ENCODE measurements at regions not wholly inside any gene's neighbourhood (a gene's known extent, or its start where the extent isn't known, plus 50 kb on each side); places are given as distances from the start of the nearest gene placed in this dataset.

DNA sequence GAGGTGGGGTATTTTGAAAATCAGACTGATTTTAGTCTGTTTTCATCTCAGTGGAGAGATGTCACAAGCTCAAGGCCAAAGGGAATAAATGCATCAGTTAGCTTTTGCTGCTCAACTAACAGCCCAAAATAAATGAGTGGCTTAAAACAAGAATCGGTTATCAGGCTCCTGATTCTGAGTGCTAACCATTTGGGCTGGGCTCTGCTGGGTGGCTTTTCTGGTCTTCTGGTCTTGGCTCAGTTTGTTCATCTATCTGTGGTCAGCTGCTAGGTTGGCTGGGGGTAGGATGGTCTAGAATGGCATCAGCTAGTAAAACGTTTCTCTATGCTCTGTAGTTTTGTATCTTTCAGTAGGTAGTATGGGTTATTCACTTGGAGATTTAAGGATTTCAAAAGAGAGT is 357.5 kb upstream of the JAG1 start:
- no peak overlapping the region for H3K4me3 ChIP-seq (ENCODE audit: low read depth, low read length)
- no peak for TF ChIP-seq CTCF (IDR thresholded peaks at IDR 0.05; ENCODE audit: control insufficient read depth, extremely low read depth, insufficient read depth)
- no peak for DNase-seq (ENCODE audit: low read depth)

DNA sequence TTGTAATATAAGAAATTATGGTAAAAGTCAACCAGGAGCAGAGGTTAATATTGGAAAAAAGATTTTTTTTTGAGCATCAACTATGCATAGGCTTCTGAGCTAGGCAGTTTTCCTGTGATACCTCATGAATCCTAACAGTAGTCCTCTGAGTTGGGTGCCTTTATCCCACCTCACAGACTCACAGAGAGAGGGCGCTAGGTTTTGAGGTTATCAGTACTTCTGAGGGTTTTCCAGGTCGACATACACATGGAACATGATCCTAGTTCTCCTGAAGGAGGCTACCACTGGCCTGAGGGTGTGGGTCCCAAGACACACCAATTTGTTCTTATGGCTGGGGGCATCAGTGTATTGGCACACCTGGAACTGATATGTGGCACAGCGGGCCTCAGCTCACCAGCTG is 358.8 kb upstream of the JAG1 start:
- no peak overlapping the region for H3K4me3 ChIP-seq (ENCODE audit: low read depth, low read length)
- DNase-seq (ENCODE audit: low read depth) = no peak
- TF ChIP-seq CTCF (IDR thresholded peaks at IDR 0.05; ENCODE audit: control insufficient read depth, extremely low read depth, insufficient read depth) = no peak

GRCh38 chr20:11034025-11034424 is 360.2 kb upstream of the JAG1 start:
- no peak for DNase-seq (ENCODE audit: low read depth)
- H3K4me3 ChIP-seq (ENCODE audit: low read depth, low read length) = no peak overlapping the region
- TF ChIP-seq CTCF (IDR thresholded peaks at IDR 0.05; ENCODE audit: control insufficient read depth, extremely low read depth, insufficient read depth) = no peak

- no peak overlapping the region for H3K4me3 ChIP-seq (ENCODE audit: low read depth, low read length)
- no peak for TF ChIP-seq CTCF (IDR thresholded peaks at IDR 0.05; ENCODE audit: control insufficient read depth, extremely low read depth, insufficient read depth)
- no peak for DNase-seq (ENCODE audit: low read depth)
Observed at GRCh38 chr20:11035211-11035610, 361.4 kb upstream of the JAG1 start.

DNA sequence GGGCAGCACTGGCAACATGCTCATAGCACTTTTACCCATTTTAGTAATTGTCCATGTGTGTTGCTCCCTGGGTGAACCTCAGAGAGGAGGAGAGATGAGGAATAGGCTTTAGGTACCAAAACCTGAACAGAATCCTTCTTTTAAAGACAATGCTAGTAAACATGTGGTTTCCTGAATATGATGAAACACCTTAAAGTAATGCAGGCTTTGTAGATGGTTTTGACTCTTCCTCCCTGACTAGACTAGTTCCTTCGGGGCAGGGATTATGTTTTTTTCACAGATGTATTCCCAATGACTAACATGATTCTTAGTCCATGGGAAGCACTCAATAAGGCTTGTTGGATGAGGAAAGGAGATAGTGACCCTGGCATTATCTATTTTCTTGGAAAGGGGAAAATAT is 367.6 kb upstream of the JAG1 start:
- no peak overlapping the region for H3K4me3 ChIP-seq (ENCODE audit: low read depth, low read length)
- DNase-seq (ENCODE audit: low read depth) = no peak
- TF ChIP-seq CTCF (IDR thresholded peaks at IDR 0.05; ENCODE audit: control insufficient read depth, extremely low read depth, insufficient read depth) = no peak

DNA sequence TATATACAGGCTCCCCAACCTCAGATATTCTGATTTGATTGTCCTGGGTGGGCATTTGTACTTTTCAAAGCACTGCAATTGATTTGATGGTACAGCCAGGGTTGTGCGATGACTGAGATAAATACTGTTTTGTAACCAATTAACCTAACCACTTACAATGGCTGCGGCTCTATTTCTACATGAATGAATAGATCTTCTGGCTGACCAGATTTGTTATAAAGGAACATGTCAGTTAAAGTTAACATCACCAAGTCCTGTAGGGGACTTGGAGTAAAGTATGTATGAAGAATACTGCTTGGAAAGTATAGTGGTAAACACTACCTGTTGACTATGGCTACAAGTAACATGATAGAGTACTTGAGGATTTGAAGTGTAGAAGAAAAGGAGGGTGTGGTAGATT is 369.2 kb upstream of the JAG1 start:
- no peak overlapping the region for H3K4me3 ChIP-seq (ENCODE audit: low read depth, low read length)
- no peak for DNase-seq (ENCODE audit: low read depth)
- TF ChIP-seq CTCF (IDR thresholded peaks at IDR 0.05; ENCODE audit: control insufficient read depth, extremely low read depth, insufficient read depth) = no peak

GRCh38 chr20:11044561-11044960 is 370.8 kb upstream of the JAG1 start:
- no peak for TF ChIP-seq CTCF (IDR thresholded peaks at IDR 0.05; ENCODE audit: control insufficient read depth, extremely low read depth, insufficient read depth)
- H3K4me3 ChIP-seq (ENCODE audit: low read depth, low read length) = no peak overlapping the region
- no peak for DNase-seq (ENCODE audit: low read depth)

Measured in LNCaP clone FGC (cell line).